ENCODE measurements at regions not wholly inside any gene's neighbourhood (a gene's known extent, or its start where the extent isn't known, plus 50 kb on each side); places are given as distances from the start of the nearest gene placed in this dataset.

DNA sequence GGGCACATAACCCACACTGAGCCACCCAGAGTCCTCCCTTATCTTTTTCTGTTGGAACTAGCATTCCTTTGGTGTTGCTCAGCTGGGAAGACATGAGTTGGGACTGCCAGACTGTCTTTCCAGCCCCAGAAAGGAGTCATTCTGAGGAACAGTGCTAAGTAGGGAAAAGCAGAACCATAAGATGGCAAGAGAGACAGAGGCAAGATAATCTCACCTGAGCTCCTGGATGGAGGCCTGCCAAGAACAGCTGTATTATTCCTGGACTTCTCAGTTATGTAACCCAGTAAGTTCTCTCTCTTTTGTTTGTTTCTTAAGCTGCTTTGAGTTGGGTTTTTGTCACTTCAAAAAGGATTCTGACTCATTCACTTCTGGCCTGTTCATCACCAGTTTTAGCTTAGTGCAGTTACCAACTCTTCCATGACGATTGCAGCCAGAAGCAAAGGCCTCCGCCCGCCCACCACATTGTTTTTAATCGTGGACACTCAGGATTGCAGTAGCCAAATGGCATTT is 134.4 kb downstream of the OMA1 start:
- Histone ChIP-seq H3K4me3 (no peak overlapping the region), H3K27me3 (replicated peaks in 1 of 7) (no peaks in the 10 kb centered on the region), H3K4me1 (no peaks in the 10 kb centered on the region), H3K9me3 (no peaks in the 10 kb centered on the region), H3K27ac (no peak overlapping the region), H3K36me3 (peaks cover 0 to 5% (median 0%) of the 10 kb centered on the region in 6 donors)
- 89 to 95% (median 92%) methylated on average over 4 of the region's 4 CpGs for WGBS, 5 donors
- intact Hi-C loops (cut with DNase I; ENCODE audit: low total_unique reads) = no loop called here
- no peak for DNase-seq
- TF ChIP-seq POLR2AphosphoS5 (IDR thresholded peaks at IDR 0.05) (no peak), POLR2A (IDR thresholded peaks at IDR 0.05) (no peak)
- TF ChIP-seq, protein P1, sequence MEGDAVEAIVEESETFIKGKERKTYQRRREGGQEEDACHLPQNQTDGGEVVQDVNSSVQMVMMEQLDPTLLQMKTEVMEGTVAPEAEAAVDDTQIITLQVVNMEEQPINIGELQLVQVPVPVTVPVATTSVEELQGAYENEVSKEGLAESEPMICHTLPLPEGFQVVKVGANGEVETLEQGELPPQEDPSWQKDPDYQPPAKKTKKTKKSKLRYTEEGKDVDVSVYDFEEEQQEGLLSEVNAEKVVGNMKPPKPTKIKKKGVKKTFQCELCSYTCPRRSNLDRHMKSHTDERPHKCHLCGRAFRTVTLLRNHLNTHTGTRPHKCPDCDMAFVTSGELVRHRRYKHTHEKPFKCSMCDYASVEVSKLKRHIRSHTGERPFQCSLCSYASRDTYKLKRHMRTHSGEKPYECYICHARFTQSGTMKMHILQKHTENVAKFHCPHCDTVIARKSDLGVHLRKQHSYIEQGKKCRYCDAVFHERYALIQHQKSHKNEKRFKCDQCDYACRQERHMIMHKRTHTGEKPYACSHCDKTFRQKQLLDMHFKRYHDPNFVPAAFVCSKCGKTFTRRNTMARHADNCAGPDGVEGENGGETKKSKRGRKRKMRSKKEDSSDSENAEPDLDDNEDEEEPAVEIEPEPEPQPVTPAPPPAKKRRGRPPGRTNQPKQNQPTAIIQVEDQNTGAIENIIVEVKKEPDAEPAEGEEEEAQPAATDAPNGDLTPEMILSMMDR (IDR thresholded peaks at IDR 0.05 in 8 of 11, conservative IDR thresholded peaks at IDR 0.05 in 3 of 11) = no peak

DNA sequence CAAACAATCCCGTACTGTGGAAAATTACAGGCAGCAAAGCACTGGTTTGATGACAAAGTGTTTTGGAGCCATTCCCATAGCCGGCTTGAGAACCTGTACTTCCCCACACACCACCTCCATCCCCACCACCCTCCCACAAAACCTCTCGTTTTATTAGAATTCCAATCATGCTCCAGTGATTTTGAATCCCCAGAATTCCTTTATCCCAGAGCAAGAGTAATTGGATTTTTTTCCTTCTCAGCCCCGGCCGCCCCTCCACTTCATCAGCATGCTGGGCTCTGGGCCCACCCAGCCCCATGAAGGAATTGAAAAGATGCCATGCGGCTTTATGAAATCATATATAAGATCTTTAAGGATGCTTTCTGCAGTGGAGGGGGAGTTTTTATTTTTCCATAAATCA is 136.6 kb downstream of the OMA1 start:
- Histone ChIP-seq H3K4me3 (no peak overlapping the region), H3K9me3 (no peaks in the 10 kb centered on the region), H3K4me1 (no peaks in the 10 kb centered on the region), H3K27me3 (replicated peaks in 1 of 7) (no peaks in the 10 kb centered on the region), H3K27ac (no peak overlapping the region), H3K36me3 (peaks cover 0 to under 1% (median 0%) of the 10 kb centered on the region in 6 donors)
- 78 to 92% (median 87%) methylated on average over 6 of the region's 6 CpGs for WGBS, 5 donors
- intact Hi-C loops (cut with DNase I; ENCODE audit: low total_unique reads) = no loop called here
- TF ChIP-seq, protein P1 (IDR thresholded peaks at IDR 0.05 in 8 of 11, conservative IDR thresholded peaks at IDR 0.05 in 3 of 11) = no peak
- no peak for TF ChIP-seq POLR2AphosphoS5 (IDR thresholded peaks at IDR 0.05)
- TF ChIP-seq POLR2A (IDR thresholded peaks at IDR 0.05) = no peak
- no peak for DNase-seq

DNA sequence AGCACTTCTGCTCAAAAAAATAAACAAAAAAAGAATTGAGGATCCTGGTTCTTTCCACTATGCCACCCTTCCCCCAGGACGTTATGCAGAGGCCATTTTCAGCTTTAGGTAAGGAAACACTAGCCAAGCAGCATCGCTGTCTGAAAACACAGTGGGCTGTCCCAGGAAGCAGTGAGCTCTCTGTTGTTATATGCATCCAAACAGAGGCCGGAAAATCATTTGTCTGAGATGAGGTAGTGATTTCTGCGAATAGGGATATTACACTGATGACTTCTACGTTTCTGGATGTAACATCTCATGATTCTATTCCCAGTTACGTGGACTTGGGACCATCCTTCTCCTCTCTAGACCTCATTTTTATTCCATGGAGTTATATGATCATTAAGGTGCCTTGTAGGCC is 137.2 kb downstream of the OMA1 start:
- intact Hi-C loops (cut with DNase I; ENCODE audit: low total_unique reads) = no loop called here
- H3K4me3 ChIP-seq = no peak overlapping the region
- no peak overlapping the region for H3K27ac ChIP-seq
- 86 to 95% (median 91%) methylated on average over 6 of the region's 6 CpGs for WGBS, 5 donors
- DNase-seq = no peak
- no peaks in the 10 kb centered on the region for H3K27me3 ChIP-seq (replicated peaks in 1 of 7)
- no peaks in the 10 kb centered on the region for H3K36me3 ChIP-seq
- H3K4me1 ChIP-seq = no peaks in the 10 kb centered on the region
- H3K9me3 ChIP-seq = no peaks in the 10 kb centered on the region
- TF ChIP-seq POLR2AphosphoS5 (IDR thresholded peaks at IDR 0.05) = no peak
- no peak for TF ChIP-seq POLR2A (IDR thresholded peaks at IDR 0.05)
- TF ChIP-seq, protein P1 (IDR thresholded peaks at IDR 0.05 in 8 of 11, conservative IDR thresholded peaks at IDR 0.05 in 3 of 11) = no peak

DNA sequence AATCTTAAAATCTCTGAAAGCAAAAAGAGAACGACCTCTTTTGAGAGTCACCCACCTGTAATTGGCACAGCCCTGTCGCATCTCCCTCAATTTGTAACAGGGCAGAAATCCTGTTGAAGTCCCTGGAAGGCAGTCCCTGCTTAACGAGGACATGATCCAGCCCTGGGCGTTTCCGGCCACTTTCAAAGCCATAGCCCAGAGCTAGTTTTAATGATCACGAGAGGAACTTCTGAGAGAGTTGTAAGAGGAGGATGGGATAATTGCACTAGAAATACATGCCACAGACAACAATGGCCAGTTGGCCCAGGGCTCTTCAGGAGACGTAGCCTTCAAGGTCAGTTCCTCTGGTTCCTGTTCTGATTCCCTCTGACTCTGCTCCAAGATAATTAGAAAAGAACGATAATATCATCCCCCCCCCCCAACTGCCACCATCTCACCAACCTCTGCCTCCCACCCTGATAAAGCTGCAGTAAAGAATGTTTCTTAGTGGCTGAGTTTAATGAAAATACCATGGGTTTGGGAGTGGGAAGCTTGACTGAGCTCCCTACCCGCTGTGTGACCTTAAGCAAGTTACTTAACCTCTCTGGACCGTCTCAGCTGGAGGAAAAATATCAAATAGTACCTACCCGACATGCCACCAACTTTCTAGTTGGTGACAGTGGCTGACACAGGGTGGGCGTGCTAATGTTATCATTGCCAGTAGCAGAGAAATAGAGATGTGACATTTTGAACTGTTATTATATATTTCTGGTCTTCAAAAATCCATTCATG is 140.0 kb downstream of the OMA1 start:
- no peaks in the 10 kb centered on the region for H3K4me1 ChIP-seq
- no peaks in the 10 kb centered on the region for H3K36me3 ChIP-seq
- H3K9me3 ChIP-seq = no peaks in the 10 kb centered on the region
- 69 to 82% (median 75%) methylated on average over 12 of the region's 12 CpGs for WGBS, 5 donors
- no peak overlapping the region for H3K4me3 ChIP-seq
- intact Hi-C loops (cut with DNase I; ENCODE audit: low total_unique reads) = no loop called here
- no peak overlapping the region for H3K27ac ChIP-seq
- no peaks in the 10 kb centered on the region for H3K27me3 ChIP-seq (replicated peaks in 1 of 7)
- TF ChIP-seq, protein P1 (IDR thresholded peaks at IDR 0.05 in 8 of 11, conservative IDR thresholded peaks at IDR 0.05 in 3 of 11) = no peak
- no peak for DNase-seq

Measured in spleen (tissue), 11 donors.